AG10803 (cell line): ENCODE measurements at regions not wholly inside any gene's neighbourhood (a gene's known extent, or its start where the extent isn't known, plus 50 kb on each side); places are given as distances from the start of the nearest gene placed in this dataset.
A peak's percentile ranks its signal among the peaks of the same experiment; 100 is the strongest.
"Not testable (repeated sequence)": the region's sequence is repeated elsewhere in the genome, so short reads cannot be mapped to it uniquely, and the experiment has no call there.

Experiments
- DNase-seq: peaks from one replicate; pipeline ENCODE4 v3.0.0; 2010; ENCODE audit warnings: low read depth
- H3K4me3 ChIP-seq: 2 replicates; pipeline ENCODE4 v1.5.1; 2011; ENCODE audit warnings: mild to moderate bottlenecking, low read length, control low read depth
- CTCF ChIP-seq: conservative IDR thresholded peaks from 2 replicates; pipeline ENCODE4 v1.5.1; 2011; ENCODE audit warnings: mild to moderate bottlenecking, low read length, control low read depth, inconsistent platforms

- DNase-seq: no peak
- no peak overlapping the region for H3K4me3 ChIP-seq
- no peak for TF ChIP-seq CTCF
Observed at GRCh38 chr4:4655011-4655410, 113.2 kb upstream of the STX18 start.

GRCh38 chr4:4651811-4652755, 110.2 kb upstream of the STX18 start:
- H3K4me3 ChIP-seq: no peak overlapping the region
- TF ChIP-seq CTCF: no peak
- no peak for DNase-seq

- no peak for TF ChIP-seq CTCF
- peak; percentile 73 for DNase-seq
- no peak overlapping the region for H3K4me3 ChIP-seq
Observed at GRCh38 chr4:4647041-4647440, 105.2 kb upstream of the STX18 start.

- TF ChIP-seq CTCF: no peak
- no peak for DNase-seq
- H3K4me3 ChIP-seq: no peak overlapping the region
Observed at GRCh38 chr4:4645743-4646142, 103.9 kb upstream of the STX18 start.

- not testable (repeated sequence) for DNase-seq, H3K4me3 ChIP-seq
Observed at GRCh38 chr4:4644277-4644676, 102.4 kb upstream of the STX18 start.

- not testable (repeated sequence) for DNase-seq, H3K4me3 ChIP-seq
Observed at GRCh38 chr4:4643743-4644142, 101.9 kb upstream of the STX18 start.

GRCh38 chr4:4643306-4643705, 101.5 kb upstream of the STX18 start:
- DNase-seq: no peak
- H3K4me3 ChIP-seq: no peak overlapping the region
- no peak for TF ChIP-seq CTCF

GRCh38 chr4:4642496-4643000, 100.7 kb upstream of the STX18 start:
- DNase-seq: no peak
- TF ChIP-seq CTCF: no peak
- H3K4me3 ChIP-seq: no peak overlapping the region
